SK-N-SH (cell line): ENCODE measurements at regions not wholly inside any gene's neighbourhood (a gene's known extent, or its start where the extent isn't known, plus 50 kb on each side); places are given as distances from the start of the nearest gene placed in this dataset.
A peak's percentile ranks its signal among the peaks of the same experiment; 100 is the strongest.

ENCODE experiments used
- EZH2phosphoT487 ChIP-seq: fragments of 200-600 bp; sonication (generic); IDR thresholded peaks from 2 replicates; pipeline ENCODE4 v1.6.1; 2017; ENCODE audit warnings: low read depth, mixed run types, mild to moderate bottlenecking, antibody characterized with exemption, moderate library complexity, borderline replicate concordance
- FOSL2 ChIP-seq: IDR thresholded peaks from 2 replicates; pipeline ENCODE4 v1.4.0; 2012; ENCODE audit warnings: low read depth, mild to moderate bottlenecking, moderate library complexity, borderline replicate concordance
- JUND ChIP-seq: IDR thresholded peaks from 2 replicates; pipeline ENCODE4 v1.4.0; 2012
- MXI1 ChIP-seq: IDR thresholded peaks from 2 replicates; pipeline ENCODE4 v1.6.1; 2012; ENCODE audit warnings: mild to moderate bottlenecking, low read depth, low read length, improper control_type of control experiment
- POLR2AphosphoS5 ChIP-seq: IDR thresholded peaks from 2 replicates; pipeline ENCODE4 v1.6.1; 2012; ENCODE audit warnings: low read depth, low read length
- RAD21 ChIP-seq: IDR thresholded peaks from 2 replicates; pipeline ENCODE4 v1.6.1; 2012; ENCODE audit warnings: mild to moderate bottlenecking, low read length
- RCOR1 ChIP-seq: fragments of 150-350 bp; IDR thresholded peaks from 2 replicates; pipeline ENCODE4 v1.6.1; 2017; ENCODE audit warnings: antibody characterized with exemption, low read length
- SIN3A ChIP-seq: IDR thresholded peaks from 2 replicates; pipeline ENCODE4 v1.6.1; 2012; ENCODE audit warnings: low read depth, mild to moderate bottlenecking, low read length, moderate library complexity, borderline replicate concordance
- SMC3 ChIP-seq: IDR thresholded peaks from 2 replicates; pipeline ENCODE4 v1.6.1; 2012; ENCODE audit warnings: low read depth, low read length, improper control_type of control experiment
- TAF1 ChIP-seq: IDR thresholded peaks from 2 replicates; pipeline ENCODE4 v1.6.1; 2012; ENCODE audit warnings: low read depth, mild to moderate bottlenecking, low read length, moderate library complexity, borderline replicate concordance
- TF ChIP-seq, protein P1 (sequence below): IDR thresholded peaks from 2 replicates; pipeline ENCODE4 v1.4.0; 2012; ENCODE audit warnings: low read depth, borderline replicate concordance
- TF ChIP-seq, protein P2 (sequence below): fragments of 200-600 bp; sonication (generic); IDR thresholded peaks from 2 replicates; pipeline ENCODE4 v1.6.1; 2017; ENCODE audit warnings: antibody characterized with exemption, mild to moderate bottlenecking, moderate library complexity

DNA sequence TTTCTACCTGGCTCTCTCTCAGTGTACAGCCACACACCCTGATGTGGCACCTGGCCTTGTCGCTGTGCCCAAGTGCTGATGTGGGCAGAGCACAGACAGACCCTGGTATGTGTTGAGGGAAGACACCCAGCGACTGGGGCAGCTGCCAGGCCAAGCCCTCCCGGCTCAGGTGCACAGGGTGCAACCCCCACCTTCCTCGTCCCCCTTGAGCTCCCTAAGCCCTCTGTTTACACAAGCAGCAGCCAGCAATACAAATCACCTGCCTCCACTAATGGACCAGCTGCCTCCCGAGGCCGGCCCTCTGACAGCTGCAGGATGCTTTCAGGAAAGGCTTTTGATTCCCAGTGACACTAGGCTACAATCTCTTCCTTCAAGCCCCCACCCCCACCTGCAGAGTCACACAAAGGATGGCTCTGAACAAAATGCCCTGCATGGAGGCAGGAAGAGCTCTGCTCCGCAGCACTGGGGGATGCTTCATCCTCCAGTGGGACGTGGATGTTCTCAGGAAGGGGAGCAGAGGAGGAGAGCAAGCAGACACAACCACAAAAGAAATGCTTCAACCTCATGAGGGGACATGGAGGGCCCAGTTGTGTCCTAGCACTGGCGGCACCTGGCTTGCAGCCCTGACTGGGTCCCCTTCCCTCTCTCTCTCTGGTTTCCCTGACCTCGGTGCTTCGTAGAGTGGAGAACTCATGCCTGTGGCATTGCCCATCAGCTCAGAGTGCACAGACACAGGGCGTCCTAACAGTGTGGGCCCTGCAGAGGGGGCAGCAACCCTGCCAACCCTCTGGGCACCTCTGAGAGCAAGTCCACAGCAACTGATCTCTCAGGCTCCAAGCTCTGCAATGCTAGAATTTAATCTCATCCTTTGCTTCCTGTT, 140.8 kb downstream of the BARX1 start:
- TF ChIP-seq POLR2AphosphoS5: no peak
- no peak for TF ChIP-seq JUND
- TF ChIP-seq TAF1: no peak
- TF ChIP-seq, protein P1, sequence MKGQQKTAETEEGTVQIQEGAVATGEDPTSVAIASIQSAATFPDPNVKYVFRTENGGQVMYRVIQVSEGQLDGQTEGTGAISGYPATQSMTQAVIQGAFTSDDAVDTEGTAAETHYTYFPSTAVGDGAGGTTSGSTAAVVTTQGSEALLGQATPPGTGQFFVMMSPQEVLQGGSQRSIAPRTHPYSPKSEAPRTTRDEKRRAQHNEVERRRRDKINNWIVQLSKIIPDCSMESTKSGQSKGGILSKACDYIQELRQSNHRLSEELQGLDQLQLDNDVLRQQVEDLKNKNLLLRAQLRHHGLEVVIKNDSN: no peak
- TF ChIP-seq EZH2phosphoT487: no peak
- TF ChIP-seq, protein P2, sequence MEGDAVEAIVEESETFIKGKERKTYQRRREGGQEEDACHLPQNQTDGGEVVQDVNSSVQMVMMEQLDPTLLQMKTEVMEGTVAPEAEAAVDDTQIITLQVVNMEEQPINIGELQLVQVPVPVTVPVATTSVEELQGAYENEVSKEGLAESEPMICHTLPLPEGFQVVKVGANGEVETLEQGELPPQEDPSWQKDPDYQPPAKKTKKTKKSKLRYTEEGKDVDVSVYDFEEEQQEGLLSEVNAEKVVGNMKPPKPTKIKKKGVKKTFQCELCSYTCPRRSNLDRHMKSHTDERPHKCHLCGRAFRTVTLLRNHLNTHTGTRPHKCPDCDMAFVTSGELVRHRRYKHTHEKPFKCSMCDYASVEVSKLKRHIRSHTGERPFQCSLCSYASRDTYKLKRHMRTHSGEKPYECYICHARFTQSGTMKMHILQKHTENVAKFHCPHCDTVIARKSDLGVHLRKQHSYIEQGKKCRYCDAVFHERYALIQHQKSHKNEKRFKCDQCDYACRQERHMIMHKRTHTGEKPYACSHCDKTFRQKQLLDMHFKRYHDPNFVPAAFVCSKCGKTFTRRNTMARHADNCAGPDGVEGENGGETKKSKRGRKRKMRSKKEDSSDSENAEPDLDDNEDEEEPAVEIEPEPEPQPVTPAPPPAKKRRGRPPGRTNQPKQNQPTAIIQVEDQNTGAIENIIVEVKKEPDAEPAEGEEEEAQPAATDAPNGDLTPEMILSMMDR: no peak
- no peak for TF ChIP-seq FOSL2
- TF ChIP-seq SIN3A: no peak
- TF ChIP-seq MXI1: no peak
- no peak for TF ChIP-seq SMC3
- TF ChIP-seq RCOR1: no peak
- TF ChIP-seq RAD21: peak; percentile 21; the same call in 1 of the 2 replicates
